ENCODE measurements at regions not wholly inside any gene's neighbourhood (a gene's known extent, or its start where the extent isn't known, plus 50 kb on each side); places are given as distances from the start of the nearest gene placed in this dataset.

GRCh38 chr5:152584103-152584502, 179.0 kb upstream of the NMUR2 start:
- no peak for TF ChIP-seq CTCF (IDR thresholded peaks at IDR 0.05; ENCODE audit: insufficient read depth, low read depth, low read length)
- no peak for TF ChIP-seq EZH2 (IDR thresholded peaks at IDR 0.05; ENCODE audit: insufficient read depth, low read length)

Measured in astrocyte (in vitro differentiated cells and primary cell).